ENCODE measurements at regions not wholly inside any gene's neighbourhood (a gene's known extent, or its start where the extent isn't known, plus 50 kb on each side); places are given as distances from the start of the nearest gene placed in this dataset.

GRCh38 chr3:181943285-181943684 lies 231.6 kb downstream of the SOX2 start:
- in situ Hi-C loops (cut with MboI; ENCODE audit: low sequenced_read_pairs) (no loop called here), intact Hi-C loops (cut with micrococcal nuclease) (no loop called here), dilution Hi-C loops (cut with HindIII; ENCODE audit: low sequenced_read_pairs, unreplicated experiment) (no loop called here)
- Histone ChIP-seq H2BK15ac (ENCODE audit: low read depth, low read length) (no peak overlapping the region), H4K20me1 (ENCODE audit: insufficient read depth, low read length) (no peaks in the 10 kb centered on the region), H3K36me3 (ENCODE audit: control insufficient read depth, insufficient read depth, low read length) (no peaks in the 10 kb centered on the region), H3K18ac (ENCODE audit: low read depth, low read length) (no peak overlapping the region), H3K23ac (ENCODE audit: low read depth, low read length) (no peak overlapping the region), H4K91ac (ENCODE audit: insufficient read depth, low read depth, low read length) (no peak overlapping the region), H2AK9ac (replicated peaks; ENCODE audit: low read depth, low read length, poor library complexity) (no peak overlapping the region), H3K27me3 (ENCODE audit: control insufficient read depth, insufficient read depth, low read length) (no peaks in the 10 kb centered on the region), H3K9me1 (ENCODE audit: insufficient read depth, low read length) (no peaks in the 10 kb centered on the region), H2BK5ac (ENCODE audit: low read depth, low read length, poor library complexity, severe bottlenecking) (no peak overlapping the region), H2BK20ac (ENCODE audit: low read depth, low read length) (no peak overlapping the region), H3K4me3 (ENCODE audit: insufficient read depth, low read depth, low read length) (no peak overlapping the region), H3K9ac (ENCODE audit: low read depth, low read length) (no peak overlapping the region), H3K56ac (ENCODE audit: extremely low read depth, insufficient read depth, low read length) (no peak overlapping the region), H3K27ac (ENCODE audit: insufficient read depth, low read length) (no peak overlapping the region), H3K79me1 (ENCODE audit: low read depth in 1 of 2, low read length in 2 of 2) (no peaks in the 10 kb centered on the region), H3K14ac (replicated peaks; ENCODE audit: low read depth, low read length) (no peak overlapping the region), H4K8ac (ENCODE audit: low read depth in 2 of 2, low read length in 2 of 2) (no peak overlapping the region), H2BK120ac (ENCODE audit: low read depth, low read length) (no peak overlapping the region), H3K4me1 (ENCODE audit: control insufficient read depth, insufficient read depth, low read length) (no peaks in the 10 kb centered on the region), H2AFZ (replicated peaks; ENCODE audit: low read length, poor library complexity) (no peak overlapping the region), H2AK5ac (ENCODE audit: low read depth, low read length) (no peak overlapping the region), H4K5ac (ENCODE audit: low read depth, low read length) (no peak overlapping the region), H3K9me3 (ENCODE audit: control insufficient read depth, insufficient read depth, low read length) (peaks cover 7% of the 10 kb centered on the region), H3K4me2 (ENCODE audit: low read depth, low read length) (no peak overlapping the region), H3K4ac (ENCODE audit: low read depth, low read length) (no peak overlapping the region)
- TF ChIP-seq CHD1 (IDR thresholded peaks at IDR 0.05; ENCODE audit: low read depth, low read length) (no peak), MAZ (IDR thresholded peaks at IDR 0.05; ENCODE audit: borderline replicate concordance, low read depth, low read length) (no peak), ELK1 (IDR thresholded peaks at IDR 0.05; ENCODE audit: borderline replicate concordance, low read depth, low read length) (no peak), USF2 (IDR thresholded peaks at IDR 0.05; ENCODE audit: low read depth, low read length) (no peak), MAFK (IDR thresholded peaks at IDR 0.05; ENCODE audit: low read depth, low read length) (no peak), MXI1 (IDR thresholded peaks at IDR 0.05; ENCODE audit: borderline replicate concordance, low read depth, low read length) (no peak), RCOR1 (IDR thresholded peaks at IDR 0.05; ENCODE audit: insufficient replicate concordance, low read length) (no peak), CTCF (conservative IDR thresholded peaks at IDR 0.05; ENCODE audit: low read depth, low read length) (no peak), SMC3 (IDR thresholded peaks at IDR 0.05; ENCODE audit: low read depth, low read length) (no peak), BHLHE40 (IDR thresholded peaks at IDR 0.05; ENCODE audit: low read depth, low read length) (no peak), RFX5 (IDR thresholded peaks at IDR 0.05; ENCODE audit: low read depth, low read length) (no peak), POLR2A (IDR thresholded peaks at IDR 0.05; ENCODE audit: low read depth, low read length) (no peak), CEBPB (IDR thresholded peaks at IDR 0.05; ENCODE audit: low read depth, low read length) (no peak), FOS (IDR thresholded peaks at IDR 0.05; ENCODE audit: low read depth, low read length) (no peak), RAD21 (IDR thresholded peaks at IDR 0.05; ENCODE audit: low read length) (no peak), NFE2L2 (IDR thresholded peaks at IDR 0.05; ENCODE audit: low read depth, low read length) (no peak)
- no TSS peak for BruUV-seq (replicated peaks)
- DNase-seq (no peak), ATAC-seq (ENCODE audit: low read depth) (no peak)
- no CpG with 5 or more reads among the region's 6 CpGs for WGBS, 2 experiments (ENCODE audit: extremely low coverage in 2 of 2, insufficient read length in 1 of 2)
- ChIA-PET POLR2A (ENCODE audit: unreplicated experiment) (no interaction called here), CTCF (no interaction called here)
